ENCODE measurements at regions not wholly inside any gene's neighbourhood (a gene's known extent, or its start where the extent isn't known, plus 50 kb on each side); places are given as distances from the start of the nearest gene placed in this dataset.

GRCh38 chr5:85453026-85453349 lies 1068.3 kb upstream of the EDIL3 start:
- TF ChIP-seq ZNF274 (IDR thresholded peaks at IDR 0.05; ENCODE audit: insufficient read depth, insufficient read length), result no peak
- TF ChIP-seq EP300 (IDR thresholded peaks at IDR 0.05; ENCODE audit: borderline replicate concordance in 1 of 2, control insufficient read depth in 1 of 2, low read depth in 2 of 2, low read length in 2 of 2), result no peak
- no peak for TF ChIP-seq ZNF24 (IDR thresholded peaks at IDR 0.05)
- TF ChIP-seq NR2C2 (IDR thresholded peaks at IDR 0.05; ENCODE audit: borderline replicate concordance, control insufficient read depth, insufficient read length, low read depth), result no peak
- no peak for TF ChIP-seq FOXK2 (IDR thresholded peaks at IDR 0.05)
- TF ChIP-seq, protein P1, sequence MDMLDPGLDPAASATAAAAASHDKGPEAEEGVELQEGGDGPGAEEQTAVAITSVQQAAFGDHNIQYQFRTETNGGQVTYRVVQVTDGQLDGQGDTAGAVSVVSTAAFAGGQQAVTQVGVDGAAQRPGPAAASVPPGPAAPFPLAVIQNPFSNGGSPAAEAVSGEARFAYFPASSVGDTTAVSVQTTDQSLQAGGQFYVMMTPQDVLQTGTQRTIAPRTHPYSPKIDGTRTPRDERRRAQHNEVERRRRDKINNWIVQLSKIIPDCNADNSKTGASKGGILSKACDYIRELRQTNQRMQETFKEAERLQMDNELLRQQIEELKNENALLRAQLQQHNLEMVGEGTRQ (IDR thresholded peaks at IDR 0.05; ENCODE audit: borderline replicate concordance, low read depth, low read length), result no peak
- no peak for TF ChIP-seq FOS (IDR thresholded peaks at IDR 0.05; ENCODE audit: borderline replicate concordance, extremely low read depth, insufficient read length)
- no peak for TF ChIP-seq CTCF (IDR thresholded peaks at IDR 0.05 in 2 of 3, conservative IDR thresholded peaks at IDR 0.05 in 1 of 3; ENCODE audit: control insufficient read depth in 2 of 3, extremely low read depth in 1 of 3, insufficient read depth in 1 of 3, low read depth in 3 of 3, low read length in 3 of 3)
- no peak for TF ChIP-seq JUNB (IDR thresholded peaks at IDR 0.05)
- TF ChIP-seq POLR2AphosphoS5 (IDR thresholded peaks at IDR 0.05; ENCODE audit: low read length), result no peak
